Endodermal cell (in vitro differentiated cells): ENCODE measurements at regions not wholly inside any gene's neighbourhood (a gene's known extent, or its start where the extent isn't known, plus 50 kb on each side); places are given as distances from the start of the nearest gene placed in this dataset.

Experiments used
- DNase-seq: peaks from one replicate; pipeline ENCODE4 v3.0.0-alpha.2; 2017
- H3K27ac ChIP-seq: 2 replicates; pipeline ENCODE4 v1.5.1; 2013; ENCODE audit warnings: mild to moderate bottlenecking, low read depth, low read length, moderate library complexity
- H3K27me3 ChIP-seq: 2 replicates; pipeline ENCODE4 v1.6.1; 2013; ENCODE audit warnings: mild to moderate bottlenecking, low read length, moderate library complexity; ENCODE audit not compliant: insufficient read depth, control insufficient read depth, poor library complexity, severe bottlenecking
- H3K36me3 ChIP-seq: 2 replicates; pipeline ENCODE4 v1.7.0; 2013; ENCODE audit warnings: mild to moderate bottlenecking, low read length, moderate library complexity; ENCODE audit not compliant: control insufficient read depth, insufficient read depth
- H3K4me1 ChIP-seq: one replicate; pipeline ENCODE4 v1.7.0; 2013; ENCODE audit warnings: low read length; ENCODE audit not compliant: control insufficient read depth, insufficient read depth
- H3K4me3 ChIP-seq: 2 replicates; pipeline ENCODE4 v1.5.1; 2013; ENCODE audit warnings: mild to moderate bottlenecking, low read length, moderate library complexity
- H3K9ac ChIP-seq: 2 replicates; pipeline ENCODE4 v1.6.1; 2013; ENCODE audit warnings: mild to moderate bottlenecking, low read length, moderate library complexity; ENCODE audit not compliant: poor library complexity, severe bottlenecking; ENCODE audit errors: extremely low read depth
- H3K9me3 ChIP-seq: 2 replicates; pipeline ENCODE4 v1.6.1; 2013; ENCODE audit warnings: mild to moderate bottlenecking, low read length, moderate library complexity; ENCODE audit not compliant: control insufficient read depth
- H3K27ac Mint-ChIP-seq: 2 replicates; pipeline ENCODE4 v1.8.0; 2020; ENCODE audit warnings: mixed read lengths
- H3K27me3 Mint-ChIP-seq: 2 replicates; pipeline ENCODE4 v1.8.0; 2021; ENCODE audit warnings: mild to moderate bottlenecking, mixed read lengths; ENCODE audit not compliant: insufficient read depth
- H3K36me3 Mint-ChIP-seq: 2 replicates; pipeline ENCODE4 v1.8.0; 2020; ENCODE audit warnings: low read depth, mixed read lengths
- H3K4me1 Mint-ChIP-seq: 2 replicates; pipeline ENCODE4 v1.8.0; 2020; ENCODE audit warnings: mixed read lengths
- H3K4me3 Mint-ChIP-seq: 2 replicates; pipeline ENCODE4 v1.8.0; 2020; ENCODE audit warnings: mild to moderate bottlenecking, moderate library complexity, mixed read lengths
- H3K9me3 Mint-ChIP-seq: 2 replicates; pipeline ENCODE4 v1.8.0; 2020; ENCODE audit warnings: mild to moderate bottlenecking, mixed read lengths
- CTCF ChIP-seq: fragments of 200-600 bp; sonication (generic); conservative IDR thresholded peaks from 2 replicates; pipeline ENCODE4 v1.5.0; 2021; ENCODE audit warnings: antibody characterized with exemption, mild to moderate bottlenecking
- WGBS, 2 experiments: methylation state at CpG; one replicate each; pipeline versions ENCODE4 v1.1.5 to v1.1.7; 2013; ENCODE audit warnings: missing lambda C conversion rate in 2 of 2, mixed read lengths in 1 of 2; ENCODE audit not compliant: insufficient coverage in 1 of 2, insufficient read length in 1 of 2; 5-methylcytosine and 5-hydroxymethylcytosine counted together

- WGBS, 2 experiments, result 95 to 98% methylated on average over 8 to 13 of the region's 13 CpGs
- Mint-ChIP-seq H3K9me3 (peaks cover 7% of the 10 kb centered on the region), H3K36me3 (no peaks in the 10 kb centered on the region), H3K27me3 (no peaks in the 10 kb centered on the region), H3K4me1 (peaks cover 21% of the 10 kb centered on the region), H3K27ac (peak overlapping the region; percentile 26), H3K4me3 (no peak overlapping the region)
- H3K36me3 ChIP-seq, result no peaks in the 10 kb centered on the region
- H3K27me3 ChIP-seq, result no peaks in the 10 kb centered on the region
- peaks cover 8% of the 10 kb centered on the region for H3K9me3 ChIP-seq
- DNase-seq, result no peak
- peak overlapping the region; percentile 9 for H3K9ac ChIP-seq
- no peak overlapping the region for H3K27ac ChIP-seq
- no peak overlapping the region for H3K4me3 ChIP-seq
- H3K4me1 ChIP-seq, result peaks cover 11% of the 10 kb centered on the region
- no peak for TF ChIP-seq CTCF
These were observed 91.9 kb upstream of the FLRT2 start for GRCh38 chr14:85438001-85438400.

- H3K36me3 ChIP-seq, result no peaks in the 10 kb centered on the region
- peaks cover 7% of the 10 kb centered on the region for H3K9me3 Mint-ChIP-seq
- no peak for TF ChIP-seq CTCF
- peak overlapping the region; percentile 26 for H3K27ac Mint-ChIP-seq
- no peak overlapping the region for H3K9ac ChIP-seq
- H3K36me3 Mint-ChIP-seq, result no peaks in the 10 kb centered on the region
- peaks cover 8% of the 10 kb centered on the region for H3K9me3 ChIP-seq
- H3K4me1 ChIP-seq, result peaks cover 11% of the 10 kb centered on the region
- H3K4me3 Mint-ChIP-seq, result no peak overlapping the region
- H3K27ac ChIP-seq, result no peak overlapping the region
- H3K27me3 ChIP-seq, result no peaks in the 10 kb centered on the region
- no peaks in the 10 kb centered on the region for H3K27me3 Mint-ChIP-seq
- DNase-seq, result no peak
- H3K4me3 ChIP-seq, result no peak overlapping the region
- WGBS, 2 experiments, result 92 to 100% methylated on average over 3 to 4 of the region's 4 CpGs
- peaks cover 21% of the 10 kb centered on the region for H3K4me1 Mint-ChIP-seq
These were observed 91.4 kb upstream of the FLRT2 start for GRCh38 chr14:85438481-85438942.

- Histone ChIP-seq H3K4me1 (peaks cover 7% of the 10 kb centered on the region), H3K27ac (no peak overlapping the region), H3K36me3 (no peaks in the 10 kb centered on the region), H3K9me3 (peaks cover 8% of the 10 kb centered on the region), H3K9ac (no peak overlapping the region), H3K27me3 (no peaks in the 10 kb centered on the region), H3K4me3 (no peak overlapping the region)
- no peak for TF ChIP-seq CTCF
- 70% methylated on average over 3 of the region's 4 CpGs; no CpG with 5 or more reads in 1 of the 2 experiments for WGBS, 2 experiments
- Mint-ChIP-seq H3K9me3 (peaks cover 5% of the 10 kb centered on the region), H3K4me3 (no peak overlapping the region), H3K4me1 (peaks cover 15% of the 10 kb centered on the region), H3K27me3 (no peaks in the 10 kb centered on the region), H3K27ac (peak overlapping the region; percentile 17), H3K36me3 (no peaks in the 10 kb centered on the region)
- DNase-seq, result no peak
These were observed 90.1 kb upstream of the FLRT2 start for GRCh38 chr14:85439696-85440328.
